K562 (cell line): ENCODE measurements at regions not wholly inside any gene's neighbourhood (a gene's known extent, or its start where the extent isn't known, plus 50 kb on each side); places are given as distances from the start of the nearest gene placed in this dataset.

Experiments
- CTCF ChIP-seq, 3 experiments: IDR thresholded peaks in 2 of 3; conservative IDR thresholded peaks in 1 of 3; 2 replicates each; pipeline ENCODE4 v1.5.1; 2011 to 2012; ENCODE audit warnings: low read length in 3 of 3, mild to moderate bottlenecking in 3 of 3, control low read depth in 2 of 3, improper control_type of control experiment in 1 of 3, inconsistent platforms in 1 of 3, low read depth in 1 of 3, mixed read lengths in 1 of 3, moderate library complexity in 1 of 3; ENCODE audit not compliant: insufficient read depth in 2 of 3
- ELK1 ChIP-seq: sonication (generic); formaldehyde crosslinking; IDR thresholded peaks from 2 replicates; pipeline ENCODE4 v1.8.1; 2022; ENCODE audit warnings: missing genetic modification reagents
- EZH2 ChIP-seq: IDR thresholded peaks from 2 replicates; pipeline ENCODE4 v1.6.1; 2012; ENCODE audit warnings: low read depth, mild to moderate bottlenecking, inconsistent platforms, low read length, borderline replicate concordance
- MAFK ChIP-seq: IDR thresholded peaks from 2 replicates; pipeline ENCODE4 v1.6.1; 2011; ENCODE audit warnings: low read length, improper control_type of control experiment
- TEAD4 ChIP-seq, 2 experiments: sonication (generic) in 1 of 2; formaldehyde crosslinking in 1 of 2; IDR thresholded peaks; 2 replicates each; pipeline versions ENCODE4 v1.6.1 to v1.8.0; 2012 to 2022; ENCODE audit warnings: borderline replicate concordance in 1 of 2, inconsistent platforms in 1 of 2, low read length in 1 of 2, mild to moderate bottlenecking in 1 of 2, missing genetic modification reagents in 1 of 2
- ZKSCAN8 ChIP-seq: fragments of 200-800 bp; sonication (Bioruptor generic); IDR thresholded peaks from 2 replicates; pipeline ENCODE4 v1.6.1; 2016; ENCODE audit warnings: missing genetic modification characterization, missing compliant biosample characterization
- TF ChIP-seq, protein P1 (sequence below), 2 experiments: fragments of 450-650 bp; formaldehyde crosslinking in 1 of 2; IDR thresholded peaks; 2 replicates each; pipeline versions ENCODE4 v1.4.0 to v1.6.1; 2014 to 2020; ENCODE audit warnings: mild to moderate bottlenecking in 2 of 2, borderline replicate concordance in 1 of 2, low read depth in 1 of 2
- TF ChIP-seq, protein P2 (sequence below): fragments of 250-450 bp; sonication (Bioruptor Pico); IDR thresholded peaks from 2 replicates; pipeline ENCODE4 v1.5.0; 2021

DNA sequence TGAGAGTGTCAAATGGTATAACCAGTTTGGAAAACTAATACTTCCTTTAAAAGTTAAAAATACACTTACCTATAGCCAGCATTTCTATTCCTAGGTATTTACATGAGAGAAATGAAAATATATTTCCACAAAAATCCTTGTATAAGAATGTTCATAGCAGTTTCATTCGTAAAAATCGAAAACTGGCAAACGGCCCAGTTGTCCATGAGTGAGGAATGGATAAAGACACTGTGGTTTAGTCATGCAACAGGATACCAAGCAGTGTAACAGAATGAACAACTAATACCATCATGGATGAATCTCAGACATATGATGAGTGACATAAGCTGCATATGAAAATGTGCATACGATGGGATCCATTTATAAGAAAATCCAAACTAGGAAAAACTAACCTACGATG is 136.7 kb downstream of the MACROH2A1 start:
- no peak for TF ChIP-seq MAFK
- TF ChIP-seq CTCF (IDR thresholded peaks at IDR 0.05 in 2 of 3, conservative IDR thresholded peaks at IDR 0.05 in 1 of 3; ENCODE audit: insufficient read depth in 2 of 3, low read depth in 1 of 3, low read length in 3 of 3): no peak
- no peak for TF ChIP-seq ELK1 (CRISPR knock-in tag)
- TF ChIP-seq, protein P1, sequence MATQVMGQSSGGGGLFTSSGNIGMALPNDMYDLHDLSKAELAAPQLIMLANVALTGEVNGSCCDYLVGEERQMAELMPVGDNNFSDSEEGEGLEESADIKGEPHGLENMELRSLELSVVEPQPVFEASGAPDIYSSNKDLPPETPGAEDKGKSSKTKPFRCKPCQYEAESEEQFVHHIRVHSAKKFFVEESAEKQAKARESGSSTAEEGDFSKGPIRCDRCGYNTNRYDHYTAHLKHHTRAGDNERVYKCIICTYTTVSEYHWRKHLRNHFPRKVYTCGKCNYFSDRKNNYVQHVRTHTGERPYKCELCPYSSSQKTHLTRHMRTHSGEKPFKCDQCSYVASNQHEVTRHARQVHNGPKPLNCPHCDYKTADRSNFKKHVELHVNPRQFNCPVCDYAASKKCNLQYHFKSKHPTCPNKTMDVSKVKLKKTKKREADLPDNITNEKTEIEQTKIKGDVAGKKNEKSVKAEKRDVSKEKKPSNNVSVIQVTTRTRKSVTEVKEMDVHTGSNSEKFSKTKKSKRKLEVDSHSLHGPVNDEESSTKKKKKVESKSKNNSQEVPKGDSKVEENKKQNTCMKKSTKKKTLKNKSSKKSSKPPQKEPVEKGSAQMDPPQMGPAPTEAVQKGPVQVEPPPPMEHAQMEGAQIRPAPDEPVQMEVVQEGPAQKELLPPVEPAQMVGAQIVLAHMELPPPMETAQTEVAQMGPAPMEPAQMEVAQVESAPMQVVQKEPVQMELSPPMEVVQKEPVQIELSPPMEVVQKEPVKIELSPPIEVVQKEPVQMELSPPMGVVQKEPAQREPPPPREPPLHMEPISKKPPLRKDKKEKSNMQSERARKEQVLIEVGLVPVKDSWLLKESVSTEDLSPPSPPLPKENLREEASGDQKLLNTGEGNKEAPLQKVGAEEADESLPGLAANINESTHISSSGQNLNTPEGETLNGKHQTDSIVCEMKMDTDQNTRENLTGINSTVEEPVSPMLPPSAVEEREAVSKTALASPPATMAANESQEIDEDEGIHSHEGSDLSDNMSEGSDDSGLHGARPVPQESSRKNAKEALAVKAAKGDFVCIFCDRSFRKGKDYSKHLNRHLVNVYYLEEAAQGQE (IDR thresholded peaks at IDR 0.05; ENCODE audit: borderline replicate concordance): no peak
- TF ChIP-seq, protein P1 (CRISPR knock-in tag; IDR thresholded peaks at IDR 0.05; ENCODE audit: low read depth): no peak
- TF ChIP-seq, protein P2, sequence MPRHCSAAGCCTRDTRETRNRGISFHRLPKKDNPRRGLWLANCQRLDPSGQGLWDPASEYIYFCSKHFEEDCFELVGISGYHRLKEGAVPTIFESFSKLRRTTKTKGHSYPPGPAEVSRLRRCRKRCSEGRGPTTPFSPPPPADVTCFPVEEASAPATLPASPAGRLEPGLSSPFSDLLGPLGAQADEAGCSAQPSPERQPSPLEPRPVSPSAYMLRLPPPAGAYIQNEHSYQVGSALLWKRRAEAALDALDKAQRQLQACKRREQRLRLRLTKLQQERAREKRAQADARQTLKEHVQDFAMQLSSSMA: no peak
- no peak for TF ChIP-seq TEAD4 (IDR thresholded peaks at IDR 0.05; ENCODE audit: low read length)
- TF ChIP-seq TEAD4 (CRISPR knock-in tag; IDR thresholded peaks at IDR 0.05; ENCODE audit: borderline replicate concordance): no peak
- no peak for TF ChIP-seq EZH2
- TF ChIP-seq ZKSCAN8 (CRISPR knock-in tag): no peak
